Dedifferentiated amniotic fluid mesenchymal stem cell (primary cell): ENCODE measurements at regions not wholly inside any gene's neighbourhood (a gene's known extent, or its start where the extent isn't known, plus 50 kb on each side); places are given as distances from the start of the nearest gene placed in this dataset.

Experiments used
- DNase-seq: peaks from one replicate; pipeline ENCODE4 v3.0.0-alpha.2; 2016; ENCODE audit errors: extremely low spot score

- DNase-seq, result no peak
Observed at GRCh38 chr3:150069154-150069527, 98.4 kb upstream of the PFN2 start.

GRCh38 chr3:150068440-150069153 is 97.9 kb upstream of the PFN2 start:
- DNase-seq, result no peak

GRCh38 chr3:150067561-150067960 is 96.9 kb upstream of the PFN2 start:
- no peak for DNase-seq

- no peak for DNase-seq
Observed at GRCh38 chr3:150064971-150065370, 94.3 kb upstream of the PFN2 start.

- DNase-seq, result no peak
Observed at GRCh38 chr3:150063237-150063636, 92.5 kb upstream of the PFN2 start.

GRCh38 chr3:150062492-150062891 is 91.8 kb upstream of the PFN2 start:
- DNase-seq, result peak; percentile 79

- no peak for DNase-seq
Observed at GRCh38 chr3:150061288-150062024, 90.8 kb upstream of the PFN2 start.

- no peak for DNase-seq
Observed at GRCh38 chr3:150059729-150060128, 89.0 kb upstream of the PFN2 start.

- DNase-seq, result no peak
Observed at GRCh38 chr3:150059241-150059640, 88.5 kb upstream of the PFN2 start.

GRCh38 chr3:150057227-150057626 is 86.5 kb upstream of the PFN2 start:
- no peak for DNase-seq

- DNase-seq, result no peak
Observed at GRCh38 chr3:150055332-150055731, 84.6 kb upstream of the PFN2 start.

- no peak for DNase-seq
Observed at GRCh38 chr3:150054635-150055034, 83.9 kb upstream of the PFN2 start.

GRCh38 chr3:150050510-150050909 is 79.8 kb upstream of the PFN2 start:
- no peak for DNase-seq

- DNase-seq, result peak; percentile 30
Observed at GRCh38 chr3:150049317-150049716, 78.6 kb upstream of the PFN2 start.

GRCh38 chr3:150041877-150042276 is 71.2 kb upstream of the PFN2 start:
- no peak for DNase-seq

GRCh38 chr3:150040097-150040496 is 69.4 kb upstream of the PFN2 start:
- DNase-seq, result no peak

GRCh38 chr3:150038830-150039229 is 68.1 kb upstream of the PFN2 start:
- DNase-seq, result no peak

- DNase-seq, result no peak
Observed at GRCh38 chr3:150036780-150037179, 66.1 kb upstream of the PFN2 start.

GRCh38 chr3:150035910-150036612 is 65.4 kb upstream of the PFN2 start:
- no peak for DNase-seq

GRCh38 chr3:150035301-150035779 is 64.6 kb upstream of the PFN2 start:
- no peak for DNase-seq

- no peak for DNase-seq
Observed at GRCh38 chr3:150033721-150034120, 63.0 kb upstream of the PFN2 start.

GRCh38 chr3:150030841-150031240 is 60.1 kb upstream of the PFN2 start:
- no peak for DNase-seq

GRCh38 chr3:150023239-150023636 is 52.5 kb upstream of the PFN2 start:
- DNase-seq, result no peak
